Neuronal stem cell (in vitro differentiated cells): ENCODE measurements at regions not wholly inside any gene's neighbourhood (a gene's known extent, or its start where the extent isn't known, plus 50 kb on each side); places are given as distances from the start of the nearest gene placed in this dataset.

Source experiments
- DNase-seq: peaks from one replicate; pipeline ENCODE4 v3.0.0-alpha.2; 2013; ENCODE audit warnings: low spot score
- H2AFZ ChIP-seq: one replicate; pipeline ENCODE4 v1.6.1; 2013; ENCODE audit warnings: mild to moderate bottlenecking, low read length, inconsistent platforms
- H2AK5ac ChIP-seq: 2 replicates; pipeline ENCODE4 v1.6.1; 2013; ENCODE audit warnings: low read depth, mild to moderate bottlenecking, inconsistent platforms, low read length, moderate library complexity, mixed read lengths
- H2BK120ac ChIP-seq: 2 replicates; pipeline ENCODE4 v1.6.1; 2013; ENCODE audit warnings: low read depth, mild to moderate bottlenecking, inconsistent platforms, low read length, moderate library complexity, mixed read lengths
- H2BK12ac ChIP-seq: one replicate; pipeline ENCODE4 v1.6.1; 2013; ENCODE audit warnings: low read length, inconsistent platforms
- H2BK15ac ChIP-seq: 2 replicates; pipeline ENCODE4 v1.6.1; 2013; ENCODE audit warnings: mild to moderate bottlenecking, low read length, inconsistent platforms, mixed read lengths
- H2BK5ac ChIP-seq: one replicate; pipeline ENCODE4 v1.6.1; 2013; ENCODE audit warnings: inconsistent platforms, mild to moderate bottlenecking, low read length, moderate library complexity
- H3K14ac ChIP-seq: one replicate; pipeline ENCODE4 v1.6.1; 2013; ENCODE audit warnings: low read length, inconsistent platforms
- H3K18ac ChIP-seq: 2 replicates; pipeline ENCODE4 v1.6.1; 2013; ENCODE audit warnings: low read length, inconsistent platforms
- H3K23ac ChIP-seq: 2 replicates; pipeline ENCODE4 v1.6.1; 2013; ENCODE audit warnings: low read depth, mild to moderate bottlenecking, mixed read lengths, low read length, inconsistent platforms; ENCODE audit not compliant: poor library complexity
- H3K27ac ChIP-seq: replicated peaks from 3 replicates; pipeline ENCODE4 v1.5.1; 2013; ENCODE audit warnings: low read length, inconsistent platforms
- H3K27me3 ChIP-seq, 3 experiments: 2 replicates each; pipeline ENCODE4 v1.6.1; 2013; ENCODE audit warnings: low read length in 3 of 3, mild to moderate bottlenecking in 2 of 3, inconsistent platforms in 1 of 3, low read depth in 1 of 3, mixed read lengths in 1 of 3, moderate library complexity in 1 of 3; ENCODE audit not compliant: control insufficient read depth in 3 of 3, insufficient read depth in 3 of 3
- H3K36me3 ChIP-seq, 2 donors: replicated peaks in 1 of 2; 2 replicates each; pipeline ENCODE4 v1.6.1; 2013; ENCODE audit warnings: low read length in 2 of 2; ENCODE audit not compliant: control insufficient read depth in 2 of 2, insufficient read depth in 2 of 2
- H3K4ac ChIP-seq: 2 replicates; pipeline ENCODE4 v1.6.1; 2013; ENCODE audit warnings: inconsistent platforms, mild to moderate bottlenecking, low read length, moderate library complexity
- H3K4me1 ChIP-seq, 2 donors: 1 replicate in 1 of 2; 2 replicates in 1 of 2; pipeline ENCODE4 v1.6.1; 2013; ENCODE audit warnings: low read length in 2 of 2, low read depth in 1 of 2; ENCODE audit not compliant: control insufficient read depth in 2 of 2, insufficient read depth in 1 of 2
- H3K4me2 ChIP-seq: one replicate; pipeline ENCODE4 v1.6.1; 2013; ENCODE audit warnings: mild to moderate bottlenecking, low read length, inconsistent platforms; ENCODE audit not compliant: insufficient read depth, poor library complexity, severe bottlenecking
- H3K4me3 ChIP-seq, 2 donors: 2 replicates each; pipeline ENCODE4 v1.5.1; 2013; ENCODE audit warnings: low read length in 2 of 2, mild to moderate bottlenecking in 2 of 2, inconsistent platforms in 1 of 2, moderate library complexity in 1 of 2
- H3K79me1 ChIP-seq: one replicate; pipeline ENCODE4 v1.6.1; 2013; ENCODE audit warnings: low read depth, mild to moderate bottlenecking, inconsistent platforms, low read length, moderate library complexity
- H3K9ac ChIP-seq: one replicate; pipeline ENCODE4 v1.6.1; 2013; ENCODE audit warnings: mild to moderate bottlenecking, low read depth, low read length, inconsistent platforms; ENCODE audit not compliant: poor library complexity
- H3K9me3 ChIP-seq, 2 donors: replicated peaks in 1 of 2; 2 replicates each; pipeline versions ENCODE3 to v1.6.1; 2013; ENCODE audit warnings: low read length in 2 of 2, mild to moderate bottlenecking in 2 of 2, inconsistent platforms in 1 of 2, low read depth in 1 of 2, mixed read lengths in 1 of 2, moderate library complexity in 1 of 2; ENCODE audit not compliant: control insufficient read depth in 2 of 2, insufficient read depth in 1 of 2
- H4K8ac ChIP-seq: one replicate; pipeline ENCODE4 v1.6.1; 2013; ENCODE audit warnings: low read depth, mild to moderate bottlenecking, inconsistent platforms, low read length, moderate library complexity
- H4K91ac ChIP-seq: one replicate; pipeline ENCODE4 v1.6.1; 2013; ENCODE audit warnings: low read length, low read depth, mild to moderate bottlenecking, inconsistent platforms; ENCODE audit not compliant: poor library complexity
- WGBS, 2 donors: extraction: QIAGEN DNeasy Blood & Tissue Kit; methylation state at CpG; one replicate each; pipeline ENCODE4 v1.1.7; 2013; ENCODE audit warnings: missing lambda C conversion rate in 2 of 2, mixed read lengths in 1 of 2; ENCODE audit not compliant: insufficient read length in 2 of 2, insufficient replicate concordance in 1 of 2; ENCODE audit errors: extremely low coverage in 2 of 2; 5-methylcytosine and 5-hydroxymethylcytosine counted together

DNA sequence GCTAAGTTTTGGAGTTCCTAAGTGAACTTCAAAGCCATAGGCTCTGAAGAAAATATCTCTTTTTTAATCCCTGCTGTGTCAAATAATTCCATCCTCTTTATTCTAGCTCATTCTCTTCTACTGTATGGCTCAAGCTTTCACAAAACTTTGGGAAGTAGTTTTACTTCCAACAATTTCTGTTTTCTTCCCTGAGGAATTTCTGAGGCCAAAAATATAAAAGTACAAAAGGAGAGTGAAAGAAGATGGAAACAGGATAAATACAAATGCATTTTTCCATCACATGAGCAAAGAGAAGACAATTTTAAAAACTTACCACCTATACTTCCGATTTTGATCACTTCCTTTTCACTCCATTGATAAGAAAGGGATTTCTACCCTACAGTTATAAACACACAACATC lies 585.7 kb upstream of the DAB2 start:
- Histone ChIP-seq H2AFZ (no peak overlapping the region), H3K27me3 (no peaks in the 10 kb centered on the region), H3K4me1 (no peaks in the 10 kb centered on the region), H2BK15ac (no peak overlapping the region), H4K91ac (no peak overlapping the region), H2AK5ac (no peak overlapping the region), H3K4me2 (no peak overlapping the region), H3K14ac (no peak overlapping the region), H2BK12ac (no peak overlapping the region), H3K79me1 (no peaks in the 10 kb centered on the region), H3K4ac (no peak overlapping the region), H4K8ac (no peak overlapping the region), H3K4me3 (no peak overlapping the region), H3K27ac (no peak overlapping the region), H3K36me3 (no peaks in the 10 kb centered on the region), H3K18ac (no peak overlapping the region), H2BK120ac (no peak overlapping the region), H3K23ac (no peak overlapping the region), H2BK5ac (no peak overlapping the region), H3K9me3 (no peaks in the 10 kb centered on the region), H3K9ac (no peak overlapping the region)
- no peak for DNase-seq
- WGBS, 2 donors: no CpG with 5 or more reads among the region's 1 CpG

DNA sequence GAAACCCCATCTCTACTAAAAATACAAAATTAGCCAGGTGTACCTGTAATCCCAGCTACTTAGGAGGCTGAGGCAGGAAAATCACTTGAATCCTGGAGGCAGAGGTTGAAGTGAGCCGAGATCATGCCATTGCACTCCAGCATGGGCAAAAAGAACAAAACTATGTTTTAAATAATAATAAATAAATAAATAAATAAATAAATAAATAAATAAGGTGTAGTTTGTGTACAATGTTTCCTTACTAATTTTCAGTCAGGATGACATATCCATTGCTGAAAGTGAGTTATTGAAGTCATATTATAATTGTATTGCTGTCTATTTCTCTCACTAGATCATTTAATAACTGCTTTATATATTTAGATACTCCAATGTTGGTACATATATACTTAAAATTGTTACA lies 581.5 kb upstream of the DAB2 start:
- no peak overlapping the region for H4K91ac ChIP-seq
- H3K14ac ChIP-seq: no peak overlapping the region
- no peak overlapping the region for H2AK5ac ChIP-seq
- H2BK12ac ChIP-seq: no peak overlapping the region
- H3K23ac ChIP-seq: no peak overlapping the region
- H3K4me1 ChIP-seq: no peaks in the 10 kb centered on the region
- no peaks in the 10 kb centered on the region for H3K27me3 ChIP-seq
- H4K8ac ChIP-seq: no peak overlapping the region
- DNase-seq: no peak
- H3K36me3 ChIP-seq: no peaks in the 10 kb centered on the region
- no peak overlapping the region for H3K18ac ChIP-seq
- H2AFZ ChIP-seq: no peak overlapping the region
- no peak overlapping the region for H2BK15ac ChIP-seq
- no peak overlapping the region for H3K4me3 ChIP-seq
- no CpG with 5 or more reads among the region's 1 CpG for WGBS, 2 donors
- H2BK120ac ChIP-seq: no peak overlapping the region
- no peaks in the 10 kb centered on the region for H3K9me3 ChIP-seq
- H3K79me1 ChIP-seq: no peaks in the 10 kb centered on the region
- H2BK5ac ChIP-seq: no peak overlapping the region
- H3K27ac ChIP-seq: no peak overlapping the region
- H3K4ac ChIP-seq: no peak overlapping the region
- no peak overlapping the region for H3K9ac ChIP-seq
- no peak overlapping the region for H3K4me2 ChIP-seq

DNA sequence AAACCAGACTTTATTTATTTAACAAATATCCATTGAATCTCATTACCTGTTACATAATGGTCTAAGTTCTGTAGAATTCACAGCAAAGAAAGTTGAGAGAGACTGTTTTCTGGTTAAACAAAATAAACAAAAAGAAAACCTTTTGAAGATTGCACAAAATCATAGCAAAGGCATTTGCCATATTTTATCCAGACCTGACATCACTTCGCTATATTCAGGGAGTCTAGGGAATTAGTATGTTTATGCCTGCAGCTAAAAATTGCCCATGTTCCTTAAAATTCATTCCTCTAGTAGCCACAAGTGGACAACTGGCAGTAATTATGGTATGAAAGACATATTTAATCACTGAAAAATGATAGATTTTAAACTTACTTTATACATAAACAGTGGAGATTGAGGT lies 577.0 kb upstream of the DAB2 start:
- H2BK15ac ChIP-seq: no peak overlapping the region
- no peaks in the 10 kb centered on the region for H3K79me1 ChIP-seq
- H3K14ac ChIP-seq: no peak overlapping the region
- no peak overlapping the region for H4K91ac ChIP-seq
- H3K9ac ChIP-seq: no peak overlapping the region
- no peak overlapping the region for H4K8ac ChIP-seq
- no peak overlapping the region for H2BK120ac ChIP-seq
- no peaks in the 10 kb centered on the region for H3K36me3 ChIP-seq
- no peaks in the 10 kb centered on the region for H3K4me1 ChIP-seq
- H3K27ac ChIP-seq: no peak overlapping the region
- no peak overlapping the region for H2AFZ ChIP-seq
- no peak overlapping the region for H2AK5ac ChIP-seq
- H3K4me3 ChIP-seq: no peak overlapping the region
- H3K4me2 ChIP-seq: no peak overlapping the region
- DNase-seq: no peak
- no peak overlapping the region for H3K18ac ChIP-seq
- no peak overlapping the region for H2BK12ac ChIP-seq
- WGBS, 2 donors: no CpG with 5 or more reads among the region's 1 CpG
- no peaks in the 10 kb centered on the region for H3K27me3 ChIP-seq
- no peaks in the 10 kb centered on the region for H3K9me3 ChIP-seq
- no peak overlapping the region for H2BK5ac ChIP-seq
- H3K23ac ChIP-seq: no peak overlapping the region
- no peak overlapping the region for H3K4ac ChIP-seq

DNA sequence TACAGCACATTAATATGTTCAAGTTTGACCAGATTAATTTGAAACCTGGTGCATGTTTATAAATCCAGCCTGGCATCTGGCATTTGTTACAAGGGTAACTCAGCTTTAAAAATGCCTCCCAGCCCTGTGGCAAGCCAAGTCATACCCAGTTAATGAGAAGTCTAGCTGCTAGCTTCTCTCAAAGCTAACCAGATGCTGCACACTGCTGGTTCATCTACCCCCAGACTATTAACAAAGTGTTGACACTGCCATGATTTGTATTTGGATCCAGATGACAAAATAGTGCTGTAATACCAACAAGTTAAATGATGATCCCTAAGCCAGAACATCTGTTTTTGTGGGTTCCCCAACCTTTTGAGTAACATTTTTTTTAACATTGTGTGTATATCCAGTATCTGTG lies 573.7 kb upstream of the DAB2 start:
- DNase-seq: no peak

More for the DNA sequence above, 573.7 kb upstream of the DAB2 start:
- no peaks in the 10 kb centered on the region for H3K79me1 ChIP-seq
- H3K18ac ChIP-seq: no peak overlapping the region
- H3K23ac ChIP-seq: no peak overlapping the region
- H3K27me3 ChIP-seq: no peaks in the 10 kb centered on the region
- H3K4me1 ChIP-seq: no peaks in the 10 kb centered on the region
- H3K4ac ChIP-seq: no peak overlapping the region
- no peak overlapping the region for H3K27ac ChIP-seq
- H3K14ac ChIP-seq: no peak overlapping the region
- H2BK12ac ChIP-seq: no peak overlapping the region
- H3K36me3 ChIP-seq: no peaks in the 10 kb centered on the region
- H2AK5ac ChIP-seq: no peak overlapping the region
- H2AFZ ChIP-seq: no peak overlapping the region
- H3K4me2 ChIP-seq: no peak overlapping the region
- H2BK5ac ChIP-seq: no peak overlapping the region
- H3K4me3 ChIP-seq: no peak overlapping the region
- H4K8ac ChIP-seq: no peak overlapping the region
- H4K91ac ChIP-seq: no peak overlapping the region
- H2BK15ac ChIP-seq: no peak overlapping the region
- no peak overlapping the region for H2BK120ac ChIP-seq
- no peaks in the 10 kb centered on the region for H3K9me3 ChIP-seq
- H3K9ac ChIP-seq: no peak overlapping the region
